Skeletal muscle cell (primary cell): ENCODE measurements at regions not wholly inside any gene's neighbourhood (a gene's known extent, or its start where the extent isn't known, plus 50 kb on each side); places are given as distances from the start of the nearest gene placed in this dataset.
"Not testable (repeated sequence)": the region's sequence is repeated elsewhere in the genome, so short reads cannot be mapped to it uniquely, and the experiment has no call there.

Experiments used
- DNase-seq: peaks from one replicate; pipeline ENCODE4 v3.0.0-alpha.2; 2010; ENCODE audit warnings: low read depth
- H3K4me3 ChIP-seq: 2 replicates; pipeline ENCODE4 v1.5.1; 2011; ENCODE audit warnings: low read depth, mild to moderate bottlenecking, control low read depth, low read length, moderate library complexity

DNA sequence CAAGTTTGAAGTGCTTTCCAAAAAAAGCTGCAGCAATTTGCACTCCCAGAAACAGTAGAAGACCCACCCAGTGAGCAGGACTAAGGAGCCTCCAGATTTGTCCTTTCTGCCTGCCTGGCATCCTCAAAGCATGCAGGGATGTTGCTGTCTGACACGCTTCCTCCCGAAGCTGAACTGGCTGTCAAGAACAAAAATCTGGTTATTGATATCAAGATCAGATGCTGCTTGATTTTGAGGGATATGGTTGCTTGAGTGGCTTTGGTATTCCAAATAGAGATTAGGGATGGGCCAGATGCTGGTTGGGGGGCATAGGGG lies 143.3 kb downstream of the MRPS6 start:
- no peak overlapping the region for H3K4me3 ChIP-seq
- no peak for DNase-seq

- no peak for DNase-seq
- no peak overlapping the region for H3K4me3 ChIP-seq
These were observed 143.9 kb downstream of the MRPS6 start for GRCh38 chr21:34217263-34217662.

- DNase-seq: no peak
These were observed 144.3 kb upstream of the KCNE2 start for GRCh38 chr21:34219334-34220060.

DNA sequence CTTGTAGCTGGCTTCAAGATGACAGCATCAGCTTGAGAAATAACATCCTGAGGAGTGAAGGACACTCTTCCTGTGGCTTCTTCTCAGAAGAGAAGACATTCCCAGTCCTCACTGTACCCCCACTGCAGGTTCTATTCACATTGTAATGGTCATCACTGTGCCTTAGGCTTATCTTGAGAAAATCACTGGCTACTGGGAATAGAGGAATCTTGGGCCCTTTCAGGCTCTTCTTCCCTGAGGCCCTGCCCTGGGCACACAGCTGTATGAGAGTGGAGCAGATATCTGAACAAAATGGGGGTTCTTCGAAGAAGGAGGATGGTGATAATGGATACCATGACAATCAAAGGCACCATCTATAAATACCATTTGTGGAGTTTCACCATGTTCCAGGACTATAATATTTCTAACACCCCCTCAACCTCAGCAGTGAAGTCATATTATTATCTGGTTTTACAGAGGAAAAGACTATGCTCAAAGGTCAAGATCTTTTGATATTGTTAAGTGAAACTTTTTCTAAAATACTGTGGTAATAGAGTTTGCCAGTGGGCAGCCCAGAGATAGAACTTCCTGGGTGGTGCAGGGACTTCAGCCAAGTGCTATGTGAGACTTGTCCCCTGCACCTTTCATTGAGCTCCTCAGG lies 143.1 kb upstream of the KCNE2 start:
- no peak for DNase-seq
- H3K4me3 ChIP-seq: no peak overlapping the region

More at GRCh38 chr21:34219334-34220060, 144.3 kb upstream of the KCNE2 start:
- H3K4me3 ChIP-seq: no peak overlapping the region

DNA sequence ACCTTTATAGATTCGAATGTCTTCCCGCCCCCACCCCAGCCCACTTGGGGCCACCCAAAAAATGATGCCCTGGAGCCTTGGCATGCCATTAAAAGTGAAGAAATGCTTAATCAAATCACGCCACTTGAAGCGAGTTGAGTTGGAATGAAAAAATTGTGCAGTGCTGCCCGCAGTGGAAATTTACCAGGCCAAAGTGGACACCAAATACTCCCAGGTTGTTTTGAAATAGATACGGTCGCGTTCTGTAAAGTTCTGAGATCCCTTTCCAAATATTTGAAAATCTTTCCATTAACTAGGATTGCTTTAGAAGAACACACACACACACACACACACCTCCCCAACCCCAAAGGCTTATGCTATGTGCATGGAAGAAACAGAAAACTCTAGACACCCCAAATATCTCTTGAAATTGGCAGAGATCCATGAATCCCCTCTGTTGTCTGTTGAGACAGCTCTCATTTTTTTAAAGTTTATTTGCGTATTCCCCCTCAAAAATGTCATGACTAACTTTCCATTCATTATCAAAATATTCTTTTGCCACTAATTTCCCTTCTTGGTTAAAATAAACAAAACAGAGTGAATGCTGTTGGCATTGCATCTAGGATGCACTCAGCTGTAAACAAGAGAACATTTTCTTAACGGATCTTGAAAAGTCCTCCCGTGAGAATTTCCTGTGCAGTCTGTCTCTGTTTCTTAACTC lies 142.3 kb upstream of the KCNE2 start:
- H3K4me3 ChIP-seq: no peak overlapping the region
- no peak for DNase-seq

GRCh38 chr21:34222031-34222335 lies 141.8 kb upstream of the KCNE2 start:
- no peak overlapping the region for H3K4me3 ChIP-seq
- no peak for DNase-seq

GRCh38 chr21:34223376-34223775 lies 140.4 kb upstream of the KCNE2 start:
- DNase-seq: no peak
- no peak overlapping the region for H3K4me3 ChIP-seq

- peak; percentile 15 for DNase-seq
These were observed 136.4 kb upstream of the KCNE2 start for GRCh38 chr21:34227386-34227852.

DNA sequence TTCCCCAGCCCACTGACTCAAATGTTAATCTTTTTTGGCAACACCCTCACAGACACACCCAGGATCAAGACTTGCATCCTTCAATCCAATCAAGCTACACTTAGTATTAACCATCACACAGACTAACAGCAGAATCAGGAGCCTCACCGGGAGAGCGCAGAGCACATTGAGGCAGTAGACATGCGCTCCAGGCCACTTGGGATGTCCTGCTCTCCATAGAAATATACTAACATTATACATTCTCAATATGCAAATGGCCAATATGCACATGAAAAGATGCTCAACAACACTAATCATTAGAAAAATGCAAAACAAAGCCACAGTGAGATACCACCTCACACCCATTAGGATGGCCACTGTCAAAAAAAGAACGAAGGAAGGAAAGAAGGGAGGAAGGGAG lies 135.0 kb upstream of the KCNE2 start:
- DNase-seq: no peak

More at GRCh38 chr21:34227386-34227852, 136.4 kb upstream of the KCNE2 start:
- no peak overlapping the region for H3K4me3 ChIP-seq

DNA sequence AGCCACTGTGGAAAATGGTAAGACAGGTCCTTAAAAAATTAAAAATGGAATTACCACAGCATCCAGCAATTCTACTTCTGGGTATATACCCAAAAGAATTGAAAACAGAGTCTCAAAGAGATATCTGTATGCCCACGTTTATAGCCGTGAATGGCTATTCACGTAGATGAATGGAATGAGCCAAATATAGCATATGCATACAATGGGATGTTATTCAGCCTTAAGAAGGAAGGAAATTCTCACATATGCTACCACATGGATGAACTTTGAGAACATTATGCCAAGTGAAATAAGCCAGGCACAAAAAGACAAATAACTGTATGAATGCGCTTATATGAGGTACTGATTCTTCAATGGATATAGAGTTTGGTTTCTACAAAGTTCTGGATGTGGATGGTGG lies 134.5 kb upstream of the KCNE2 start:
- H3K4me3 ChIP-seq: no peak overlapping the region
- DNase-seq: no peak

More for the DNA sequence above, 135.0 kb upstream of the KCNE2 start:
- H3K4me3 ChIP-seq: no peak overlapping the region

DNA sequence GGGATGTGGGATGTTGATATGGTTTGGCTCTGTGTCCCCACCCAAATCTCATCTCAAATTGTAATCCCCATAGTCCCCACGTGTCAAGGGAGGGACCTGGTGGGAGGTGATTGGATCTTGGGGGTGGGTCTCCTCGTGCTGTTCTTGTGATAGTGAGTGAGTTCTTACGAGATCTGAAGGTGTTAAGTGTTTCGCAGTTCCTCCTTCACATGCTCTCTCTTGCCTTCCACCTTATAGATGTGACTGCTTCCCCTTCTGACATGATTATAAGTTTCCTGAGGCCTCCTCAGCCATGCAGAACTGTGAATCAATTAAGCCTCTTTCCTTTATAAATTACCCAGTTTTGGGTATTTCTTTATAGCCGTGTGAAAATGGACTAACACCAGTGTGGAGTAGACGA lies 130.1 kb upstream of the KCNE2 start:
- H3K4me3 ChIP-seq, DNase-seq: not testable (repeated sequence)

DNA sequence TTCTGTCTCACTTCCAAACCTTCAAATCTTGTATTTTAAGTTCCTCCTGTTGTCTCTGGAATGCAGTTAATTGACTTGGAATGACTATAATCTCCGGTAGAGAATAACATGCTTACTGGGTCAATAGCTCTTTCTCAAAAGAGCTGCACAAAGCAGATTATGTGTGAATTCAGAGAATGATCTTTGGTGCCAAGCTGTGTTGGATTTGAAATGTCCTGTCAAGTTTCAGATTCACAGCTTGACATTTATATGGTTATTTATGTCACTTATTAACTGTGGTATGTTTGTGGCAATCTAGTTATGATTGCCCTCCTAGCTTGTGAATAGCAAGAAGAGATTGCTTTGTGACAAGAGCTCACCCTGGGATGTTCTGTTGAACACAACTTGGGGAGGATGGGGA lies 128.3 kb upstream of the KCNE2 start:
- no peak overlapping the region for H3K4me3 ChIP-seq
- DNase-seq: no peak

GRCh38 chr21:34242973-34243372 lies 120.8 kb upstream of the KCNE2 start:
- no peak for DNase-seq
- no peak overlapping the region for H3K4me3 ChIP-seq

DNA sequence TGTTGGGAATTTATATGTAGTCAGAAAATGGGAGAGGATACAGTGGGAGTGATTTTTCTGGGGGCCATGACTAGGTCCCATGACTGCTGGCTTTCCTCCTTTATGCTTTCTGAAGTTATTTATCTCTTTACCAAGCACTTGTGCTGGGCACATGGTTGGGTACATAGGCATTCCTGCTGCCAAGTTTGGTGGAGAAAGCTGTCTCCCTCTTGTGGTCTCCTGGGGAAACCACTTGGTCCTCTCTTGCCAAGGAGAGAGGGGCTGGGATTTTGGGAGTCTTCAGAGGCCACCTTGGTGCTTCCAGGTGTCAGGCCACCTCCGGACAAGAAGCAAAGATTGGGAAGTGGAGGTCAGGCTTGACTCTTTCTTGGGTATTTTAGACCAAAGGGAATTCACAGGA lies 120.2 kb upstream of the KCNE2 start:
- no peak overlapping the region for H3K4me3 ChIP-seq
- no peak for DNase-seq

- no peak overlapping the region for H3K4me3 ChIP-seq
- DNase-seq: no peak
These were observed 111.1 kb upstream of the KCNE2 start for GRCh38 chr21:34252751-34253150.

DNA sequence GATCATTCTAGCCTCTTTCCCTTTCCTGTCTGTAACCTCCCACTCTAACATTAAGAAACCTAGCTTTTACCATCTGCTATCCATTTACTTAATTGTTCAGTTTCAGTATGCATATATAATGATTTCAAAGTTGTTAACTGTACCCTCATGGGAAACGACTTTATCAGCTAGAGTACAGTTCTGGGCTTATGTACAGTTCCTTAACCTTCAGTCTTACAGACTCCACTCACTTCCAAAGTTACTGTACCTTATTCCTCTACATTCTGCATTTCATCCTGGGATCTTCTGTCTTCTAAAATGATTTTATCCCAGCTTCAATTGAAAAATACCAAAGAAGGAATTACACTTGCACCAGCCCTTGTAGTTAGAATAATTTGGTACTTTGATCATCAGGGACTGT lies 108.7 kb upstream of the KCNE2 start:
- no peak for DNase-seq
- no peak overlapping the region for H3K4me3 ChIP-seq

GRCh38 chr21:34260277-34261008 lies 103.4 kb upstream of the KCNE2 start:
- H3K4me3 ChIP-seq: no peak overlapping the region
- no peak for DNase-seq

DNA sequence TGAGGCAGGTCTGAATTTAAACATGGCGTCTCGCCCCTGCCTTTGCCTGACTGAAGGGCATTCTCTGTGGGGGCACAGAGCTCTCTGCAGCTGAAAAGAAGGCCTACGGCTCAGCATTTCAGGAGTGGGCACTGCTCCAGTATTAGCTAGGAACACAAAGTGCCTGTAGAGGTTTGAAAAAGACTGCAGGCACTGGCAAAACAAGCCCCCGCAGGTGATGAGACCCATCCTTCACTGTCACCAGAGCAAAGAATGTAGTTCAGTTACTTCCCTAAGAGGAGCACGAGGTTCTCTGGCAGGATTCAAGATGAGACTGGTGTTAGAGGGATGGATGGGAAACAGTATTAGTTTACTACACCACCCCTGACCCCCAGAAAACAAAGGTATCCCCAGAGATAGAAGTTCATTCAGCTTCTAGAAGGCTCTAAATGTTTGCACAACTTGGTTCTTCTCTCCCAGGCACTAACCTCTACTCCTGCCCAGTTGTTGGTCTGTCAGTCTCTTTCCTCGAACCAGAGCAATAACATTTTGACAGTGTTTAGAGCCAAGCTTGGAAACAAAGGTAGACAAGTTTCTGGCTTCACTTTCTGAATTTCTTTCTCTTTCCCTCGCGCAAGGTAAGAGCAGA lies 101.9 kb upstream of the KCNE2 start:
- no peak overlapping the region for H3K4me3 ChIP-seq
- DNase-seq: no peak

- no peak for DNase-seq
- H3K4me3 ChIP-seq: no peak overlapping the region
These were observed 101.3 kb upstream of the KCNE2 start for GRCh38 chr21:34262469-34262845.

GRCh38 chr21:34263629-34264028 lies 100.2 kb upstream of the KCNE2 start:
- DNase-seq: no peak
- H3K4me3 ChIP-seq: no peak overlapping the region
